ENCODE measurements at regions not wholly inside any gene's neighbourhood (a gene's known extent, or its start where the extent isn't known, plus 50 kb on each side); places are given as distances from the start of the nearest gene placed in this dataset.

GRCh38 chr12:13487326-13487725, 290.8 kb downstream of the EMP1 start:
- Histone ChIP-seq H3K4me2 (ENCODE audit: control insufficient read depth, insufficient read depth) (no peak overlapping the region), H3K27me3 (replicated peaks in 1 of 2; ENCODE audit: control insufficient read depth in 2 of 2, insufficient read depth in 2 of 2, low read length in 1 of 2) (no peaks in the 10 kb centered on the region), H2AFZ (ENCODE audit: control insufficient read depth, low read depth, low read length) (no peak overlapping the region), H3K27ac (ENCODE audit: control insufficient read depth, insufficient read depth) (no peak overlapping the region), H3K36me3 (ENCODE audit: control insufficient read depth in 2 of 2, insufficient read depth in 2 of 2, low read length in 1 of 2) (no peaks in the 10 kb centered on the region), H3K9me3 (replicated peaks; ENCODE audit: control insufficient read depth, insufficient read depth, low read length) (no peaks in the 10 kb centered on the region), H3K4me3 (no peak overlapping the region), H3K4me1 (ENCODE audit: control insufficient read depth, insufficient read depth, low read length) (no peaks in the 10 kb centered on the region), H3K79me2 (ENCODE audit: control insufficient read depth, insufficient read depth, low read length) (no peaks in the 10 kb centered on the region), H4K20me1 (ENCODE audit: control insufficient read depth, insufficient read depth) (no peaks in the 10 kb centered on the region), H3K9ac (ENCODE audit: control insufficient read depth, insufficient read depth, low read length) (no peak overlapping the region)
- intact Hi-C loops (cut with micrococcal nuclease; ENCODE audit: unreplicated experiment) (no loop called here), in situ Hi-C loops (cut with MboI) (no loop called here)
- POLR2A ChIA-PET = no interaction called here
- CTCF ChIA-PET = interaction anchor here (2.2 kb wide), 1 partner anchor 17 kb away, joined by 7 read pairs; no protein-coding TSS in a partner anchor
- RAD21 ChIA-PET (ENCODE audit: unreplicated experiment) = no interaction called here
- TF ChIP-seq YBX1 (IDR thresholded peaks at IDR 0.05) (no peak), WRNIP1 (IDR thresholded peaks at IDR 0.05; ENCODE audit: borderline replicate concordance, low read depth, low read length) (no peak), E2F4 (IDR thresholded peaks at IDR 0.05; ENCODE audit: low read depth, low read length) (no peak), CHD1 (IDR thresholded peaks at IDR 0.05; ENCODE audit: low read depth, low read length) (no peak), SREBF2 (IDR thresholded peaks at IDR 0.05; ENCODE audit: low read length) (no peak), ETV6 (conservative IDR thresholded peaks at IDR 0.05 in 1 of 2, IDR thresholded peaks at IDR 0.05 in 1 of 2; ENCODE audit: borderline replicate concordance in 1 of 2, low read depth in 1 of 2) (no peak)
- TF ChIP-seq, protein P1, sequence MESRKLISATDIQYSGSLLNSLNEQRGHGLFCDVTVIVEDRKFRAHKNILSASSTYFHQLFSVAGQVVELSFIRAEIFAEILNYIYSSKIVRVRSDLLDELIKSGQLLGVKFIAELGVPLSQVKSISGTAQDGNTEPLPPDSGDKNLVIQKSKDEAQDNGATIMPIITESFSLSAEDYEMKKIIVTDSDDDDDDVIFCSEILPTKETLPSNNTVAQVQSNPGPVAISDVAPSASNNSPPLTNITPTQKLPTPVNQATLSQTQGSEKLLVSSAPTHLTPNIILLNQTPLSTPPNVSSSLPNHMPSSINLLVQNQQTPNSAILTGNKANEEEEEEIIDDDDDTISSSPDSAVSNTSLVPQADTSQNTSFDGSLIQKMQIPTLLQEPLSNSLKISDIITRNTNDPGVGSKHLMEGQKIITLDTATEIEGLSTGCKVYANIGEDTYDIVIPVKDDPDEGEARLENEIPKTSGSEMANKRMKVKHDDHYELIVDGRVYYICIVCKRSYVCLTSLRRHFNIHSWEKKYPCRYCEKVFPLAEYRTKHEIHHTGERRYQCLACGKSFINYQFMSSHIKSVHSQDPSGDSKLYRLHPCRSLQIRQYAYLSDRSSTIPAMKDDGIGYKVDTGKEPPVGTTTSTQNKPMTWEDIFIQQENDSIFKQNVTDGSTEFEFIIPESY (IDR thresholded peaks at IDR 0.05) = no peak
- no peak for ATAC-seq
- SMC1A ChIA-PET (ENCODE audit: uncharacterized antibody, unreplicated experiment) = interaction anchor here (0.8 to 2.0 kb wide), 2 partner anchors 10 to 14 kb away, joined by 3 to 4 read pairs; no protein-coding TSS in a partner anchor
- no peak for FAIRE-seq
- DNase-seq (ENCODE audit: low read depth, low spot score) = no peak
- BruUV-seq (replicated peaks) = no TSS peak
- 42% methylated on average over 7 of the region's 7 CpGs for WGBS (ENCODE audit: insufficient coverage, insufficient replicate concordance, low lambda C conversion rate, missing lambda C conversion rate)

Measured in GM12878 (cell line).